GM12878 (cell line): ENCODE measurements at regions not wholly inside any gene's neighbourhood (a gene's known extent, or its start where the extent isn't known, plus 50 kb on each side); places are given as distances from the start of the nearest gene placed in this dataset.

ENCODE experiments used
- ATAC-seq: fragments of 200-7000 bp; cut with Tn5 transposase; 3 replicates; pipeline ENCODE4 v1.9.1; 2020; ENCODE audit warnings: mild to moderate bottlenecking, moderate library complexity
- BruUV-seq: library from RNA; stranded (reverse); fragments of 400-500 nt; replicated peaks from 2 replicates; lab custom pipeline; 2021; lab: Mats Ljungman, UMichigan
- CTCF ChIA-PET: fragments of 300-600 bp; sonication (Branson Sonifier 250); formaldehyde crosslinking; extraction: SDS; loops from one replicate; lab custom pipeline; 2021; ENCODE audit warnings: inconsistent platforms; lab: Yijun Ruan, JAX
- POLR2A ChIA-PET: fragments of 350-600 bp; formaldehyde crosslinking; extraction: SDS; loops from one replicate; lab custom pipeline; 2021; ENCODE audit warnings: inconsistent platforms; lab: Charles Lee
- RAD21 ChIA-PET: fragments of 300-600 bp; sonication (Branson Sonifier 250); formaldehyde crosslinking; loops from one replicate; lab custom pipeline; 2023; ENCODE audit warnings: antibody characterized with exemption; ENCODE audit not compliant: unreplicated experiment; lab: Charles Lee
- SMC1A ChIA-PET: fragments of 300-600 bp; sonication (Branson Sonifier 250); formaldehyde crosslinking; loops from one replicate; lab custom pipeline; 2023; ENCODE audit not compliant: unreplicated experiment, uncharacterized antibody; lab: Charles Lee
- DNase-seq: peaks from one replicate; pipeline ENCODE4 v3.0.0-alpha.2; 2011; ENCODE audit warnings: low read depth, low spot score
- FAIRE-seq: peaks from 3 replicates; lab custom pipeline; 2011; peaks lifted over from hg19 to GRCh38; lab: Jason Lieb, UNC
- H2AFZ ChIP-seq: 2 replicates; pipeline ENCODE4 v1.6.0; 2011; ENCODE audit warnings: low read depth, low read length, control low read depth; ENCODE audit not compliant: control insufficient read depth
- H3K27ac ChIP-seq: 2 replicates; pipeline ENCODE4 v1.5.1; 2011; ENCODE audit warnings: control low read depth; ENCODE audit not compliant: control insufficient read depth, insufficient read depth
- H3K27me3 ChIP-seq, 2 experiments: replicated peaks in 1 of 2; 2 replicates each; pipeline versions ENCODE4 v1.6.0 to v1.6.1; 2011; ENCODE audit warnings: low read length in 1 of 2; ENCODE audit not compliant: control insufficient read depth in 2 of 2, insufficient read depth in 2 of 2
- H3K36me3 ChIP-seq, 2 experiments: 2 replicates each; pipeline ENCODE4 v1.5.1; 2011; ENCODE audit warnings: low read length in 1 of 2; ENCODE audit not compliant: control insufficient read depth in 2 of 2, insufficient read depth in 2 of 2
- H3K4me1 ChIP-seq: 2 replicates; pipeline ENCODE4 v1.6.1; 2011; ENCODE audit warnings: mild to moderate bottlenecking, low read length, moderate library complexity, mixed read lengths; ENCODE audit not compliant: control insufficient read depth, insufficient read depth
- H3K4me2 ChIP-seq: 2 replicates; pipeline ENCODE4 v1.6.0; 2011; ENCODE audit warnings: control low read depth; ENCODE audit not compliant: control insufficient read depth, insufficient read depth
- H3K4me3 ChIP-seq: fragments of 200-600 bp; sonication (generic); 2 replicates; pipeline ENCODE4 v1.5.1; 2016
- H3K79me2 ChIP-seq: 2 replicates; pipeline ENCODE4 v1.6.0; 2011; ENCODE audit warnings: low read length; ENCODE audit not compliant: control insufficient read depth, insufficient read depth
- H3K9ac ChIP-seq: 2 replicates; pipeline ENCODE4 v1.8.0; 2011; ENCODE audit warnings: low read length, control low read depth, mixed read lengths; ENCODE audit not compliant: control insufficient read depth, insufficient read depth
- H3K9me3 ChIP-seq: replicated peaks from 3 replicates; pipeline ENCODE4 v1.5.1; 2011; ENCODE audit warnings: mild to moderate bottlenecking, low read length; ENCODE audit not compliant: control insufficient read depth, insufficient read depth
- H4K20me1 ChIP-seq: 2 replicates; pipeline ENCODE4 v1.6.0; 2011; ENCODE audit not compliant: control insufficient read depth, insufficient read depth
- ASH2L ChIP-seq: fragments of 300-600, 200-600 bp; sonication (generic); IDR thresholded peaks from 2 replicates; pipeline ENCODE4 v1.6.1; 2017; ENCODE audit warnings: low read depth, mild to moderate bottlenecking, borderline replicate concordance
- ATF2 ChIP-seq: IDR thresholded peaks from 2 replicates; pipeline ENCODE4 v1.6.1; 2012; ENCODE audit warnings: low read length, inconsistent platforms
- CHD1 ChIP-seq: IDR thresholded peaks from 2 replicates; pipeline ENCODE4 v1.6.1; 2012; ENCODE audit warnings: low read depth, low read length, improper control_type of control experiment
- EP300 ChIP-seq, 2 experiments: fragments of 150-350 bp in 1 of 2; IDR thresholded peaks; 2 replicates each; pipeline ENCODE4 v1.6.1; 2011 to 2012; ENCODE audit warnings: low read depth in 2 of 2, low read length in 2 of 2, borderline replicate concordance in 1 of 2, improper control_type of control experiment in 1 of 2, inconsistent platforms in 1 of 2; ENCODE audit not compliant: control insufficient read depth in 1 of 2
- HCFC1 ChIP-seq: fragments of 150-350 bp; IDR thresholded peaks from 2 replicates; pipeline ENCODE4 v1.6.1; 2014; ENCODE audit warnings: low read length
- KAT2A ChIP-seq: conservative IDR thresholded peaks from 2 replicates; pipeline ENCODE4 v1.6.1; 2011; ENCODE audit warnings: low read depth, low read length; ENCODE audit not compliant: control insufficient read depth
- MYB ChIP-seq: fragments of 150-350 bp; IDR thresholded peaks from 2 replicates; pipeline ENCODE4 v1.6.1; 2014; ENCODE audit warnings: mild to moderate bottlenecking, low read depth, low read length, borderline replicate concordance
- PAX5 ChIP-seq: IDR thresholded peaks from 2 replicates; pipeline ENCODE4 v1.6.1; 2011; ENCODE audit warnings: low read depth, low read length, borderline replicate concordance
- POLR2AphosphoS5 ChIP-seq: IDR thresholded peaks from 2 replicates; pipeline ENCODE4 v1.6.1; 2011; ENCODE audit warnings: mild to moderate bottlenecking, low read length, inconsistent platforms
- RCOR1 ChIP-seq: conservative IDR thresholded peaks from 2 replicates; pipeline ENCODE4 v1.6.1; 2012; ENCODE audit warnings: low read depth, low read length, improper control_type of control experiment
- SIN3A ChIP-seq: IDR thresholded peaks from 2 replicates; pipeline ENCODE4 v1.6.1; 2012; ENCODE audit warnings: low read depth, low read length, improper control_type of control experiment
- SREBF2 ChIP-seq: IDR thresholded peaks from 2 replicates; pipeline ENCODE4 v1.6.1; 2012; ENCODE audit warnings: mild to moderate bottlenecking, low read length
- STAT1 ChIP-seq: fragments of 450-650 bp; conservative IDR thresholded peaks from 2 replicates; pipeline ENCODE4 v1.6.1; 2014; ENCODE audit warnings: antibody characterized with exemption, mild to moderate bottlenecking
- TAF1 ChIP-seq: IDR thresholded peaks from 2 replicates; pipeline ENCODE4 v1.6.1; 2011; ENCODE audit warnings: mild to moderate bottlenecking, low read depth, low read length, borderline replicate concordance
- ZBTB11 ChIP-seq: fragments of 450-650 bp; formaldehyde crosslinking; IDR thresholded peaks from 2 replicates; pipeline ENCODE4 v1.5.0; 2022; ENCODE audit warnings: mild to moderate bottlenecking, missing genetic modification characterization
- ZNF24 ChIP-seq: fragments of 450-650 bp; IDR thresholded peaks from 2 replicates; pipeline ENCODE4 v1.6.1; 2017; ENCODE audit warnings: antibody characterized with exemption, mild to moderate bottlenecking
- WGBS: methylation state at CpG from one replicate; pipeline ENCODE4 v1.1.6; 2016; ENCODE audit warnings: low lambda C conversion rate; ENCODE audit not compliant: insufficient replicate concordance, insufficient coverage; ENCODE audit errors: missing lambda C conversion rate; 5-methylcytosine and 5-hydroxymethylcytosine counted together
- in situ Hi-C: fragments of 300-500 bp; cut with MboI; formaldehyde crosslinking; loops from 9 replicates; pipeline ENCODE4 v1.14.3; 2018; ENCODE audit warnings: mixed read lengths
- intact Hi-C: fragments of 100-400 bp; cut with micrococcal nuclease; formaldehyde crosslinking; loops from one replicate; pipeline ENCODE4 v1.14.2; 2022; ENCODE audit not compliant: unreplicated experiment

- Histone ChIP-seq H3K27ac (no peak overlapping the region), H3K27me3 (no peaks in the 10 kb centered on the region; a peak in 2 of 4 replicates), H3K9me3 (no peaks in the 10 kb centered on the region), H3K4me2 (no peak overlapping the region), H3K4me3 (no peak overlapping the region), H3K36me3 (no peaks in the 10 kb centered on the region), H4K20me1 (no peaks in the 10 kb centered on the region; the same call in 1 of the 2 replicates), H2AFZ (no peak overlapping the region), H3K79me2 (no peaks in the 10 kb centered on the region), H3K9ac (no peak overlapping the region), H3K4me1 (no peaks in the 10 kb centered on the region)
- no peak for ATAC-seq
- no peak for FAIRE-seq
- TF ChIP-seq ZBTB11 (CRISPR knock-in tag), result no peak
- no peak for TF ChIP-seq TAF1
- no peak for TF ChIP-seq MYB
- no peak for TF ChIP-seq STAT1
- no peak for TF ChIP-seq PAX5
- TF ChIP-seq ATF2, result no peak
- TF ChIP-seq HCFC1, result no peak
- TF ChIP-seq CHD1, result no peak
- no peak for TF ChIP-seq SIN3A
- TF ChIP-seq ASH2L, result no peak
- no peak for TF ChIP-seq POLR2AphosphoS5
- no peak for TF ChIP-seq ZNF24
- no peak for TF ChIP-seq RCOR1
- TF ChIP-seq SREBF2, result no peak
- no peak for TF ChIP-seq EP300 (IDR thresholded peaks at IDR 0.05; ENCODE audit: borderline replicate concordance in 1 of 2, control insufficient read depth in 1 of 2, low read depth in 2 of 2, low read length in 2 of 2)
- no peak for TF ChIP-seq KAT2A
- POLR2A ChIA-PET, result no interaction called here
- 44% methylated on average over 5 of the region's 5 CpGs for WGBS
- RAD21 ChIA-PET, result no interaction called here
- CTCF ChIA-PET, result no interaction called here
- in situ Hi-C loops (no loop called here), intact Hi-C loops (no loop called here)
- SMC1A ChIA-PET, result interaction anchor here (1.0 kb wide), 1 partner anchor 13 kb away, joined by 3 read pairs; no protein-coding TSS in a partner anchor
- BruUV-seq, result no TSS peak
- no peak for DNase-seq
These were observed 324.7 kb upstream of the ZMIZ1 start for GRCh38 chr10:78744056-78744455.
